GM23338 (cell line): ENCODE measurements at regions not wholly inside any gene's neighbourhood (a gene's known extent, or its start where the extent isn't known, plus 50 kb on each side); places are given as distances from the start of the nearest gene placed in this dataset.

ENCODE experiments used
- ATAC-seq: fragments of 200-7000 bp; cut with Tn5 transposase; 3 replicates; pipeline ENCODE4 v1.9.1; 2020
- DNase-seq: peaks from one replicate; pipeline ENCODE4 v3.0.0-alpha.2; 2015; ENCODE audit warnings: low spot score
- H2AFZ ChIP-seq: fragments of 200-600 bp; sonication (generic); 2 replicates; pipeline ENCODE4 v1.8.0; 2016; ENCODE audit warnings: antibody characterized with exemption, mild to moderate bottlenecking, moderate library complexity
- H3F3A ChIP-seq: fragments of 200-600 bp; sonication (generic); replicated peaks from 2 replicates; pipeline ENCODE4 v1.8.0; 2017; ENCODE audit warnings: antibody characterized with exemption, mixed run types, low read depth
- H3K27ac ChIP-seq: fragments of 200-600 bp; sonication (generic); 2 replicates; pipeline ENCODE4 v1.6.1; 2016; ENCODE audit warnings: low read depth
- H3K27me3 ChIP-seq: fragments of 200-600 bp; sonication (generic); 2 replicates; pipeline ENCODE4 v1.8.0; 2016; ENCODE audit warnings: mild to moderate bottlenecking, mixed run types, moderate library complexity; ENCODE audit not compliant: insufficient read depth
- H3K36me3 ChIP-seq: fragments of 200-600 bp; sonication (generic); 2 replicates; pipeline ENCODE4 v1.8.0; 2016; ENCODE audit warnings: mild to moderate bottlenecking; ENCODE audit not compliant: insufficient read depth
- H3K4me1 ChIP-seq: fragments of 200-600 bp; sonication (generic); 2 replicates; pipeline ENCODE4 v1.8.0; 2016; ENCODE audit warnings: mild to moderate bottlenecking, moderate library complexity; ENCODE audit not compliant: insufficient read depth
- H3K4me2 ChIP-seq: fragments of 200-600 bp; sonication (generic); 2 replicates; pipeline ENCODE4 v1.7.1; 2017; ENCODE audit warnings: mixed run types
- H3K4me3 ChIP-seq: fragments of 200-600 bp; sonication (generic); 2 replicates; pipeline ENCODE4 v1.6.1; 2016; ENCODE audit warnings: mixed run types
- H3K79me2 ChIP-seq: fragments of 200-600 bp; sonication (generic); replicated peaks from 2 replicates; pipeline ENCODE4 v1.8.0; 2017; ENCODE audit warnings: mild to moderate bottlenecking; ENCODE audit not compliant: insufficient read depth
- H3K9me2 ChIP-seq: fragments of 200-600 bp; sonication (generic); 2 replicates; pipeline ENCODE4 v1.8.0; 2017; ENCODE audit not compliant: insufficient read depth
- H4K20me1 ChIP-seq: fragments of 200-600 bp; sonication (generic); replicated peaks from 2 replicates; pipeline ENCODE4 v1.8.0; 2017; ENCODE audit warnings: mild to moderate bottlenecking; ENCODE audit not compliant: insufficient read depth
- H3K27ac Mint-ChIP-seq: 2 replicates; pipeline ENCODE4 v1.8.0; 2020; ENCODE audit warnings: inconsistent platforms, mild to moderate bottlenecking, moderate library complexity, mixed read lengths
- H3K27me3 Mint-ChIP-seq: 3 replicates; pipeline ENCODE4 v1.8.0; 2022; ENCODE audit warnings: low read depth, mild to moderate bottlenecking, moderate library complexity, mixed read lengths, inconsistent platforms; ENCODE audit not compliant: insufficient read depth, poor library complexity
- H3K36me3 Mint-ChIP-seq: 3 replicates; pipeline ENCODE4 v1.8.0; 2021; ENCODE audit warnings: low read depth, mild to moderate bottlenecking, inconsistent platforms, moderate library complexity, mixed read lengths
- H3K4me1 Mint-ChIP-seq: 3 replicates; pipeline ENCODE4 v1.8.0; 2020; ENCODE audit warnings: mild to moderate bottlenecking, inconsistent platforms, mixed read lengths
- H3K4me3 Mint-ChIP-seq: 3 replicates; pipeline ENCODE4 v1.8.0; 2021; ENCODE audit warnings: moderate library complexity, mild to moderate bottlenecking, inconsistent platforms, mixed read lengths
- H3K9me3 Mint-ChIP-seq: 3 replicates; pipeline ENCODE4 v1.8.0; 2020; ENCODE audit warnings: moderate library complexity, mild to moderate bottlenecking, inconsistent platforms, mixed read lengths
- CREB1 ChIP-seq: fragments of 250-450 bp; sonication (Bioruptor Pico); IDR thresholded peaks from 2 replicates; pipeline ENCODE4 v1.5.0; 2020; ENCODE audit warnings: low read depth, mild to moderate bottlenecking, moderate library complexity
- EZH2 ChIP-seq: fragments of 200-600 bp; sonication (generic); IDR thresholded peaks from one replicate; pipeline ENCODE4 v1.8.0; 2017; ENCODE audit warnings: antibody characterized with exemption, mild to moderate bottlenecking, low read depth; ENCODE audit not compliant: unreplicated experiment
- EZH2phosphoT487 ChIP-seq: fragments of 200-600 bp; sonication (generic); IDR thresholded peaks from one replicate; pipeline ENCODE4 v1.8.1; 2018; ENCODE audit warnings: antibody characterized with exemption; ENCODE audit not compliant: unreplicated experiment
- JUNB ChIP-seq: IDR thresholded peaks from one replicate; pipeline ENCODE4 v1.6.1; 2016; ENCODE audit warnings: antibody characterized with exemption; ENCODE audit not compliant: unreplicated experiment
- NANOG ChIP-seq: IDR thresholded peaks from 2 replicates; pipeline ENCODE4 v1.6.1; 2016; ENCODE audit warnings: antibody characterized with exemption, borderline replicate concordance
- POLR2AphosphoS5 ChIP-seq: IDR thresholded peaks from 2 replicates; pipeline ENCODE4 v1.6.1; 2016; ENCODE audit warnings: antibody characterized with exemption, low read depth
- STAT1 ChIP-seq: IDR thresholded peaks from one replicate; pipeline ENCODE4 v1.6.1; 2016; ENCODE audit warnings: antibody characterized with exemption; ENCODE audit not compliant: unreplicated experiment
- ZNF114 ChIP-seq: fragments of 250-450 bp; sonication (Bioruptor Pico); IDR thresholded peaks from 2 replicates; pipeline ENCODE4 v1.5.0; 2020; ENCODE audit warnings: mild to moderate bottlenecking, moderate library complexity
- ZNF331 ChIP-seq: fragments of 250-450 bp; sonication (Bioruptor Pico); IDR thresholded peaks from 2 replicates; pipeline ENCODE4 v1.5.0; 2020; ENCODE audit warnings: low read depth, mild to moderate bottlenecking, moderate library complexity
- TF ChIP-seq, protein P1 (sequence below): fragments of 250-450 bp; sonication (Bioruptor Pico); IDR thresholded peaks from 2 replicates; pipeline ENCODE4 v1.5.0; 2020; ENCODE audit warnings: mild to moderate bottlenecking, moderate library complexity
- TF ChIP-seq, protein P2 (sequence below), 2 experiments: fragments of 200-600 bp in 1 of 2; sonication (generic) in 1 of 2; conservative IDR thresholded peaks; 2 replicates each; pipeline versions ENCODE4 v1.5.1 to v1.6.1; 2016 to 2017; ENCODE audit warnings: antibody characterized with exemption in 2 of 2, low read depth in 2 of 2, mild to moderate bottlenecking in 2 of 2, moderate library complexity in 1 of 2
- TF ChIP-seq, protein P3 (sequence below): IDR thresholded peaks from 2 replicates; pipeline ENCODE4 v1.6.1; 2016; ENCODE audit warnings: antibody characterized with exemption
- TF ChIP-seq, protein P4 (sequence below): IDR thresholded peaks from one replicate; pipeline ENCODE4 v1.6.1; 2018; ENCODE audit warnings: antibody characterized with exemption; ENCODE audit not compliant: unreplicated experiment

DNA sequence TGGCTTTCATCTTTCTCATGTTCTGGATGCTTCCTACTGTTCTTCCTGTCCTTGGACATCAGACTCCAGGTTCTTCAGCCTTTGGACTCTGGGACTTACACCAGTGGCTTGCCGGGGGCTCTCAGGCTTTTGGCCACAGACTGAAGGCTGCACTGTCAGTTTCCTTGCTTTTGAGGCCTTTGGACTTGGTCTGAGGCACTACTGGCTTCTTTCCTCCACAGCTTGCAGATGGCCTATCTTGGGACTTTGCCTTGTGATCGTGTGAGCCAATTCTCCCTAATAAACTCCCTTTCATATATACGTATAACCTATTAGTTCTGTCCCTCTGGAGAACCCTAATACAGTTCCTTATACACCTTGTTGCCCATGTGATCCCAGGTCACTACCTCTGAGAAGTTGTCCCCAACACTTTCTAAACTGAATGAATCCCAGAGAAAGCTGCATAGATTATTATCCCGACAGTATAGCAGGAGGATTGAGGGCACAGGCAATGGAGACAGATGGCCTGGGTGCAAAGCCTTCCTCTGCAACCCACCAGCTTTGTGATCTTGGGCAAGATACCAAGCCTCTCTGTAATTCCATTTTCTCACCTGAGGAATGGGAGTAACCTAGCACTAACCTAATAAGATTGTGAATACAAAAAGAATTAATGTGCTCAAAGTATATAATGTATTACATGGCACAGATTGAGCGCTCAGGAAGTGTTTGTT, 449.6 kb upstream of the BRINP1 start:
- H3K27ac Mint-ChIP-seq = no peak overlapping the region
- H3K4me2 ChIP-seq = no peak overlapping the region
- DNase-seq = no peak
- H3K4me1 ChIP-seq = peaks cover 5% of the 10 kb centered on the region; the same call in 1 of the 2 replicates
- peaks cover 11% of the 10 kb centered on the region; the same call in 1 of the 2 replicates for H3K9me2 ChIP-seq
- H3K36me3 ChIP-seq = no peaks in the 10 kb centered on the region
- no peaks in the 10 kb centered on the region for H4K20me1 ChIP-seq
- H2AFZ ChIP-seq = no peak overlapping the region
- no peak overlapping the region for H3K27ac ChIP-seq
- no peaks in the 10 kb centered on the region for H3K79me2 ChIP-seq
- ATAC-seq = no peak
- TF ChIP-seq, protein P1, sequence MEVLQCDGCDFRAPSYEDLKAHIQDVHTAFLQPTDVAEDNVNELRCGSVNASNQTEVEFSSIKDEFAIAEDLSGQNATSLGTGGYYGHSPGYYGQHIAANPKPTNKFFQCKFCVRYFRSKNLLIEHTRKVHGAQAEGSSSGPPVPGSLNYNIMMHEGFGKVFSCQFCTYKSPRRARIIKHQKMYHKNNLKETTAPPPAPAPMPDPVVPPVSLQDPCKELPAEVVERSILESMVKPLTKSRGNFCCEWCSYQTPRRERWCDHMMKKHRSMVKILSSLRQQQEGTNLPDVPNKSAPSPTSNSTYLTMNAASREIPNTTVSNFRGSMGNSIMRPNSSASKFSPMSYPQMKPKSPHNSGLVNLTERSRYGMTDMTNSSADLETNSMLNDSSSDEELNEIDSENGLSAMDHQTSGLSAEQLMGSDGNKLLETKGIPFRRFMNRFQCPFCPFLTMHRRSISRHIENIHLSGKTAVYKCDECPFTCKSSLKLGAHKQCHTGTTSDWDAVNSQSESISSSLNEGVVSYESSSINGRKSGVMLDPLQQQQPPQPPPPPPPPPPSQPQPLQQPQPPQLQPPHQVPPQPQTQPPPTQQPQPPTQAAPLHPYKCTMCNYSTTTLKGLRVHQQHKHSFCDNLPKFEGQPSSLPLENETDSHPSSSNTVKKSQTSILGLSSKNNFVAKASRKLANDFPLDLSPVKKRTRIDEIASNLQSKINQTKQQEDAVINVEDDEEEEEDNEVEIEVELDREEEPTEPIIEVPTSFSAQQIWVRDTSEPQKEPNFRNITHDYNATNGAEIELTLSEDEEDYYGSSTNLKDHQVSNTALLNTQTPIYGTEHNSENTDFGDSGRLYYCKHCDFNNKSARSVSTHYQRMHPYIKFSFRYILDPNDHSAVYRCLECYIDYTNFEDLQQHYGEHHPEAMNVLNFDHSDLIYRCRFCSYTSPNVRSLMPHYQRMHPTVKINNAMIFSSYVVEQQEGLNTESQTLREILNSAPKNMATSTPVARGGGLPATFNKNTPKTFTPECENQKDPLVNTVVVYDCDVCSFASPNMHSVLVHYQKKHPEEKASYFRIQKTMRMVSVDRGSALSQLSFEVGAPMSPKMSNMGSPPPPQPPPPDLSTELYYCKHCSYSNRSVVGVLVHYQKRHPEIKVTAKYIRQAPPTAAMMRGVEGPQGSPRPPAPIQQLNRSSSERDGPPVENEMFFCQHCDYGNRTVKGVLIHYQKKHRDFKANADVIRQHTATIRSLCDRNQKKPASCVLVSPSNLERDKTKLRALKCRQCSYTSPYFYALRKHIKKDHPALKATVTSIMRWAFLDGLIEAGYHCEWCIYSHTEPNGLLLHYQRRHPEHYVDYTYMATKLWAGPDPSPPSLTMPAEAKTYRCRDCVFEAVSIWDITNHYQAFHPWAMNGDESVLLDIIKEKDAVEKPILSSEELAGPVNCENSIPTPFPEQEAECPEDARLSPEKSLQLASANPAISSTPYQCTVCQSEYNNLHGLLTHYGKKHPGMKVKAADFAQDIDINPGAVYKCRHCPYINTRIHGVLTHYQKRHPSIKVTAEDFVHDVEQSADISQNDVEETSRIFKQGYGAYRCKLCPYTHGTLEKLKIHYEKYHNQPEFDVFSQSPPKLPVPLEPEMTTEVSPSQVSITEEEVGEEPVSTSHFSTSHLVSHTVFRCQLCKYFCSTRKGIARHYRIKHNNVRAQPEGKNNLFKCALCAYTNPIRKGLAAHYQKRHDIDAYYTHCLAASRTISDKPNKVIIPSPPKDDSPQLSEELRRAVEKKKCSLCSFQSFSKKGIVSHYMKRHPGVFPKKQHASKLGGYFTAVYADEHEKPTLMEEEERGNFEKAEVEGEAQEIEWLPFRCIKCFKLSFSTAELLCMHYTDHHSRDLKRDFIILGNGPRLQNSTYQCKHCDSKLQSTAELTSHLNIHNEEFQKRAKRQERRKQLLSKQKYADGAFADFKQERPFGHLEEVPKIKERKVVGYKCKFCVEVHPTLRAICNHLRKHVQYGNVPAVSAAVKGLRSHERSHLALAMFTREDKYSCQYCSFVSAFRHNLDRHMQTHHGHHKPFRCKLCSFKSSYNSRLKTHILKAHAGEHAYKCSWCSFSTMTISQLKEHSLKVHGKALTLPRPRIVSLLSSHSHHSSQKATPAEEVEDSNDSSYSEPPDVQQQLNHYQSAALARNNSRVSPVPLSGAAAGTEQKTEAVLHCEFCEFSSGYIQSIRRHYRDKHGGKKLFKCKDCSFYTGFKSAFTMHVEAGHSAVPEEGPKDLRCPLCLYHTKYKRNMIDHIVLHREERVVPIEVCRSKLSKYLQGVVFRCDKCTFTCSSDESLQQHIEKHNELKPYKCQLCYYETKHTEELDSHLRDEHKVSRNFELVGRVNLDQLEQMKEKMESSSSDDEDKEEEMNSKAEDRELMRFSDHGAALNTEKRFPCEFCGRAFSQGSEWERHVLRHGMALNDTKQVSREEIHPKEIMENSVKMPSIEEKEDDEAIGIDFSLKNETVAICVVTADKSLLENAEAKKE (CRISPR knock-in tag) = no peak
- TF ChIP-seq STAT1 (no peak), JUNB (no peak), NANOG (no peak), EZH2phosphoT487 (no peak), POLR2AphosphoS5 (no peak), EZH2 (no peak), ZNF331 (CRISPR knock-in tag) (no peak), CREB1 (CRISPR knock-in tag) (no peak), ZNF114 (no peak)
- TF ChIP-seq, protein P2, sequence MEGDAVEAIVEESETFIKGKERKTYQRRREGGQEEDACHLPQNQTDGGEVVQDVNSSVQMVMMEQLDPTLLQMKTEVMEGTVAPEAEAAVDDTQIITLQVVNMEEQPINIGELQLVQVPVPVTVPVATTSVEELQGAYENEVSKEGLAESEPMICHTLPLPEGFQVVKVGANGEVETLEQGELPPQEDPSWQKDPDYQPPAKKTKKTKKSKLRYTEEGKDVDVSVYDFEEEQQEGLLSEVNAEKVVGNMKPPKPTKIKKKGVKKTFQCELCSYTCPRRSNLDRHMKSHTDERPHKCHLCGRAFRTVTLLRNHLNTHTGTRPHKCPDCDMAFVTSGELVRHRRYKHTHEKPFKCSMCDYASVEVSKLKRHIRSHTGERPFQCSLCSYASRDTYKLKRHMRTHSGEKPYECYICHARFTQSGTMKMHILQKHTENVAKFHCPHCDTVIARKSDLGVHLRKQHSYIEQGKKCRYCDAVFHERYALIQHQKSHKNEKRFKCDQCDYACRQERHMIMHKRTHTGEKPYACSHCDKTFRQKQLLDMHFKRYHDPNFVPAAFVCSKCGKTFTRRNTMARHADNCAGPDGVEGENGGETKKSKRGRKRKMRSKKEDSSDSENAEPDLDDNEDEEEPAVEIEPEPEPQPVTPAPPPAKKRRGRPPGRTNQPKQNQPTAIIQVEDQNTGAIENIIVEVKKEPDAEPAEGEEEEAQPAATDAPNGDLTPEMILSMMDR (conservative IDR thresholded peaks at IDR 0.05; ENCODE audit: low read depth in 2 of 2) = no peak
- TF ChIP-seq, protein P3, sequence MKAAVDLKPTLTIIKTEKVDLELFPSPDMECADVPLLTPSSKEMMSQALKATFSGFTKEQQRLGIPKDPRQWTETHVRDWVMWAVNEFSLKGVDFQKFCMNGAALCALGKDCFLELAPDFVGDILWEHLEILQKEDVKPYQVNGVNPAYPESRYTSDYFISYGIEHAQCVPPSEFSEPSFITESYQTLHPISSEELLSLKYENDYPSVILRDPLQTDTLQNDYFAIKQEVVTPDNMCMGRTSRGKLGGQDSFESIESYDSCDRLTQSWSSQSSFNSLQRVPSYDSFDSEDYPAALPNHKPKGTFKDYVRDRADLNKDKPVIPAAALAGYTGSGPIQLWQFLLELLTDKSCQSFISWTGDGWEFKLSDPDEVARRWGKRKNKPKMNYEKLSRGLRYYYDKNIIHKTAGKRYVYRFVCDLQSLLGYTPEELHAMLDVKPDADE = no peak
- TF ChIP-seq, protein P4, sequence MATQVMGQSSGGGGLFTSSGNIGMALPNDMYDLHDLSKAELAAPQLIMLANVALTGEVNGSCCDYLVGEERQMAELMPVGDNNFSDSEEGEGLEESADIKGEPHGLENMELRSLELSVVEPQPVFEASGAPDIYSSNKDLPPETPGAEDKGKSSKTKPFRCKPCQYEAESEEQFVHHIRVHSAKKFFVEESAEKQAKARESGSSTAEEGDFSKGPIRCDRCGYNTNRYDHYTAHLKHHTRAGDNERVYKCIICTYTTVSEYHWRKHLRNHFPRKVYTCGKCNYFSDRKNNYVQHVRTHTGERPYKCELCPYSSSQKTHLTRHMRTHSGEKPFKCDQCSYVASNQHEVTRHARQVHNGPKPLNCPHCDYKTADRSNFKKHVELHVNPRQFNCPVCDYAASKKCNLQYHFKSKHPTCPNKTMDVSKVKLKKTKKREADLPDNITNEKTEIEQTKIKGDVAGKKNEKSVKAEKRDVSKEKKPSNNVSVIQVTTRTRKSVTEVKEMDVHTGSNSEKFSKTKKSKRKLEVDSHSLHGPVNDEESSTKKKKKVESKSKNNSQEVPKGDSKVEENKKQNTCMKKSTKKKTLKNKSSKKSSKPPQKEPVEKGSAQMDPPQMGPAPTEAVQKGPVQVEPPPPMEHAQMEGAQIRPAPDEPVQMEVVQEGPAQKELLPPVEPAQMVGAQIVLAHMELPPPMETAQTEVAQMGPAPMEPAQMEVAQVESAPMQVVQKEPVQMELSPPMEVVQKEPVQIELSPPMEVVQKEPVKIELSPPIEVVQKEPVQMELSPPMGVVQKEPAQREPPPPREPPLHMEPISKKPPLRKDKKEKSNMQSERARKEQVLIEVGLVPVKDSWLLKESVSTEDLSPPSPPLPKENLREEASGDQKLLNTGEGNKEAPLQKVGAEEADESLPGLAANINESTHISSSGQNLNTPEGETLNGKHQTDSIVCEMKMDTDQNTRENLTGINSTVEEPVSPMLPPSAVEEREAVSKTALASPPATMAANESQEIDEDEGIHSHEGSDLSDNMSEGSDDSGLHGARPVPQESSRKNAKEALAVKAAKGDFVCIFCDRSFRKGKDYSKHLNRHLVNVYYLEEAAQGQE = no peak
- peaks cover 3% of the 10 kb centered on the region; the same call in 2 of the 3 replicates for H3K9me3 Mint-ChIP-seq
- H3K4me3 ChIP-seq = no peak overlapping the region
- no peak overlapping the region for H3K4me3 Mint-ChIP-seq
- peaks cover 2% of the 10 kb centered on the region for H3K27me3 Mint-ChIP-seq
- H3K36me3 Mint-ChIP-seq = no peaks in the 10 kb centered on the region
- no peaks in the 10 kb centered on the region for H3F3A ChIP-seq
- H3K4me1 Mint-ChIP-seq = peaks cover 13% of the 10 kb centered on the region
- no peaks in the 10 kb centered on the region for H3K27me3 ChIP-seq
